GM12874 (cell line): ENCODE measurements at regions not wholly inside any gene's neighbourhood (a gene's known extent, or its start where the extent isn't known, plus 50 kb on each side); places are given as distances from the start of the nearest gene placed in this dataset.

ENCODE experiments used
- TF ChIP-seq, protein P1 (sequence below): IDR thresholded peaks from 2 replicates; pipeline ENCODE4 v1.5.1; 2011; ENCODE audit warnings: low read depth, mild to moderate bottlenecking, control low read depth, low read length, moderate library complexity; ENCODE audit not compliant: insufficient read depth

DNA sequence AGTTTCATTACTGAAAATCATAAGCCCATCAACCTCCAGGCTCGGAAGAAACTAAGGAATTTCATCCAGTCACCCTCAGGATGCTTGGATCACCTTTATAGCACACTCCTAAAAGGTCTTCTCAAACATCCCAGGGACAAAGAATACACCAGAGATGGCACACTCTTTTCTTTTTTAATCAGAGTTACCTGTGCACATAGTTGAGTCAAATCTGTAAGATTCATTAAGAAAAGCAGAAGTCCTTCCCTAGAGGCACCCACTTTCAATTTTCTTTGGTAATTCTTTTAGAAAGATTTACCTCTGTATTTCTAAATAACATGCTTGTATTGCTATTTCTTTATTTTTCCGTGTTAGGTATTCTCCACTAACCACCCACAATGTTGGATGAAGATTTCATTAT lies 50.6 kb upstream of the IL6 start:
- TF ChIP-seq, protein P1, sequence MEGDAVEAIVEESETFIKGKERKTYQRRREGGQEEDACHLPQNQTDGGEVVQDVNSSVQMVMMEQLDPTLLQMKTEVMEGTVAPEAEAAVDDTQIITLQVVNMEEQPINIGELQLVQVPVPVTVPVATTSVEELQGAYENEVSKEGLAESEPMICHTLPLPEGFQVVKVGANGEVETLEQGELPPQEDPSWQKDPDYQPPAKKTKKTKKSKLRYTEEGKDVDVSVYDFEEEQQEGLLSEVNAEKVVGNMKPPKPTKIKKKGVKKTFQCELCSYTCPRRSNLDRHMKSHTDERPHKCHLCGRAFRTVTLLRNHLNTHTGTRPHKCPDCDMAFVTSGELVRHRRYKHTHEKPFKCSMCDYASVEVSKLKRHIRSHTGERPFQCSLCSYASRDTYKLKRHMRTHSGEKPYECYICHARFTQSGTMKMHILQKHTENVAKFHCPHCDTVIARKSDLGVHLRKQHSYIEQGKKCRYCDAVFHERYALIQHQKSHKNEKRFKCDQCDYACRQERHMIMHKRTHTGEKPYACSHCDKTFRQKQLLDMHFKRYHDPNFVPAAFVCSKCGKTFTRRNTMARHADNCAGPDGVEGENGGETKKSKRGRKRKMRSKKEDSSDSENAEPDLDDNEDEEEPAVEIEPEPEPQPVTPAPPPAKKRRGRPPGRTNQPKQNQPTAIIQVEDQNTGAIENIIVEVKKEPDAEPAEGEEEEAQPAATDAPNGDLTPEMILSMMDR = no peak

DNA sequence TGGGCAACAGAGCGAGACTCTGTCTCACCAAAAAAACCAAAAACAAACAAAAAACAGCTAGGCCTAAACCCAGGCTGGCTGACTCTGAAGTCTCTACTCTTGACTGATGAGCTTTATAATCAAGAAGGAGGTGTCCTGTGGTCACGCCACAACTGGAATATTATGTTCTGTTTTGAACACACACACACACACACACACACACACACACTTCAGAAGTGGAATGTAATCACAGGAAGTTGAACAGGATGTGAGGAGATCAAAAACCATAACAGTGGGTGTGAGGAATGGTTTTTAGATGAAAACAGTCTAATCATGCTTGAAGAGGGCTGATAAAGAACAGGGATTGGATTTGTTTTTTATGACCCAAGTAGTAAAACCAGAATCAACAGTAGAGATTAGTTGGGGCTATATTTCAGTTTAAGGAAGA lies 51.1 kb upstream of the IL6 start:
- TF ChIP-seq, protein P1 = no peak

DNA sequence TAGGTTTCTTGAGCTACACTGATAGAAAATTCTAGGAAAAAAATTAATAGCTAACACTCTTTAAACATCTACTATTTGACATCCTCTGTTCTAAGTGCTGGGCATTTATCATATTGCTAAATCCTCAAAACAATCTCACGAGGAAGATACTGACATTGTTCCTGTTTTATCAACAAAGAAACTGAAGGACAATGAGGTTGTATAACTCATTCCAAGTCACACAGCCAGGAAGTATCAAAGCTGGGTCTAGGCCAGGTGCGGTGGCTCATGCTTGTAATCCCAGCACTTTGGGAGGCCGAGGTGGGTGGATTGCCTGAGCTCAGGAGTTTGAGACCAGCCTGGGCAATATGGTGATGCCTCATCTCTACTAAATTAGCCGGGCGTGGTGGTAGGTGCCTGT lies 51.6 kb upstream of the IL6 start:
- TF ChIP-seq, protein P1 = no peak

DNA sequence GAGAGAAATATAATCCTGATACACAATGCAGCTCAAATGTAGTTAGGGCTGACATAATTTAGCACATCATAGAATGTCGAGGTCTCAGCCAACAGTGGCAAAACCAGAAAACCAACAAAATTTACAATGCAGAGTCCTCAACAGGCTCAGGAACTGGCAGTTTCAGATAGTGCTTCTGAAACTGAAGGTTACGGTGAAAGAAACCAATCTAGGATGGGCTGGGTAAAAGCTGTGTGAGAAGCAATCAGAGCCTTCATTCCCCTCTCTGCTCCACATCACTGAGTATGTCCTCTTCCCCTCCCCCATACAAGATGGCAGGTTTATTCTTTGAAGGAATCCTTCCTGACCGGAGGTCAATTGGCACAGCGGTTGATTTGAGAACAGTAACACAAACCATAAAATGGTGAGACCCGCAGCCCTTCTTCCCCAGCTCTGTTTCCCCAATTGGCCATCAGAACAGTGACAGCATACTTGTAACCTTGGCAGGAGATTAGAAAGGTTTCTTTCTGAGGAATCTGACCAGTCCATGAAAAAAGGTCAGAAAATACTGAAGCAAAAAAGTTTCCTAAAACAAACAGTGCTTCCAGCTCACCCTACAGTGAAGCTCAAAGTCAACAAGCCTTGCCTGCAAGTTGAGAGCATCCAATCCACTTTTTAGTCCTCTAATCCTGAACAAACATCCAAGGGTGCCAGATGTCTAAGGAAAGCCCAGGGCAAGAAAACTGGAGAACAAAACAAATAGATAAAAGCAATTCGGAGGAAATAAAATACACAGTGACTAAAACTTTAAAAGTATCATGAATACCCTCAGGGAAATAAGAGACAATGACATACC lies 53.9 kb upstream of the IL6 start:
- TF ChIP-seq, protein P1 = no peak

DNA sequence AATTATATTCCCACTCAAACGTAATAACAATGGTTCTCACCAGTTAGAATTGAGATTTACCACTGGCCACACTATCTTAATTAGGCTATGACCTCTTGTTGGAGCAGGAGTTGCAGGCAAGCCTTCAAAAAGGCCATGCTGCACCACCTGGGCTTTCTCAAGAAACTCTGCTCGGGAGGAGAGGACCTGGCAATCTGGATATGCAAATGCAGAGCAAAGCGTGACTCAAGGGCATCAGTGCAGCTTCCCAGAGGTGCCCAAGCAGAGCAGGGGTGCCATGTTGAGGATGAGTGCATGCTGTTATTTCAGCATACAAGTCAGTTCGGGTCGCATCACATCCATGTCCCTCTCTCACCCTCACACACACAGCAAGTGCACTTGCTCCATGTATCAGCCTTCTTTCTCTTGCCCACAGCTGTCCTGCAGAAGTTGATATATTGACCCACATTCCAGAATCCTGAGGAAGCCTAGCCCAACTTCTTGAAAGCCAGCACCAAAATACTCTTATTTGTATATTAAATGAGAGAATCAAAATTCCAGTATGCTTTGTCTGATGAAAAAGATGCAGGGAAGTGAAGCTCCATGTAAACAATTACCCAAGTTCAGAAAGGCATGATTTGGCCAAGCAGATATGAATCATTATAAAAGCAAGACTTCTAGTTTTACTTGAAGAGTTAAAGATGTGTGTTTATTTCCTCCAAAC lies 55.7 kb upstream of the IL6 start:
- TF ChIP-seq, protein P1 = no peak

DNA sequence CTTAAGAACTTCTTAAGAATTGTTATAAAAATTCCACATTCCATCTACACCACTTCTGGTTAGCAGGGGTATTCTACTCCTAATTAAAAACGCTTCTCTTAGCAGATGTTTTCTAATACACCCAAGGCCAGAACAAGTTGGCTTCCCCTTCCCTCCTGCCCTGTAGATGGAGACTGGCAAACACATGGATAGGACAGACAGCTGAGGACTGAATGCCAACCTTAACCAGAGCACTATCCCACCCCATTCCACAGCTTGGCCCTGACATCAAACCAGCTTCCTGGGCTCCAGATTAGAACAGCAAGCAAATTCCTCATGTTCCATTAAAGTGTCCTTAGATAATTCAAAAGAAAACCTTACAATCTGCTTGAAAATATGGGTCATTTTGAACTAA lies 56.6 kb upstream of the IL6 start:
- TF ChIP-seq, protein P1 = no peak

DNA sequence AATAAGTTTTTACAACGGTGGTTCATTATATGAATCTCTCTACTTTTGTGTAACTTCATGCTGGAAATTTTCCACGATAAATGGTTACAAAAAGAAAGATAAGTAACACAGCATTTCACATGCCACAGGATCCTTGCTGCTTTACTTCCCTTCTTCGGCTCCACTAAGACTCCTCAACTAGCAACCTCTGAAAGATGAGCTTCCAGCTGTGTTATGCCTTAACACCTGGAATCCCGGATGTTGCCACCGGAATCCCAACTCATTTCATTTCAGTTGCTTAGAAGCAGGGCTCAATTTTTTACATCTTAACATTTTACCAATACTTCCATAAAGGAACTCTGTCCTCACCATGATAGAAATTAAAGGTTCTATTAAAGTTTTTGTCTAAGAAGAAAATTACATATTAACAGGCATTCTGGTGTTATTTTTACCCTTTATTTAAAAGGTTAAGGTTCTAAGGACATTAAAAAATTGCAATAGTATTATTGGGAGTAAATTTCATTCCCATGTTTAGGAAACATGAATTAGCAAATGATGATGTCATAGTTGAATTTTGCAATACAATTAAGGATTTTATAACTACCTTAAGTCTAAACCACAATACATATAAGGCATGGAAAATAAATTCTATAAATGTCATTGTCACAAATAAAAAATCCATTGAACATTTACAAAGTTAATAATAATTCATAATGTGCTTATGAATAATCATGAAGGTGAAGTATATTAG lies 57.1 kb upstream of the IL6 start:
- TF ChIP-seq, protein P1 = no peak
